ENCODE measurements at regions not wholly inside any gene's neighbourhood (a gene's known extent, or its start where the extent isn't known, plus 50 kb on each side); places are given as distances from the start of the nearest gene placed in this dataset.

DNA sequence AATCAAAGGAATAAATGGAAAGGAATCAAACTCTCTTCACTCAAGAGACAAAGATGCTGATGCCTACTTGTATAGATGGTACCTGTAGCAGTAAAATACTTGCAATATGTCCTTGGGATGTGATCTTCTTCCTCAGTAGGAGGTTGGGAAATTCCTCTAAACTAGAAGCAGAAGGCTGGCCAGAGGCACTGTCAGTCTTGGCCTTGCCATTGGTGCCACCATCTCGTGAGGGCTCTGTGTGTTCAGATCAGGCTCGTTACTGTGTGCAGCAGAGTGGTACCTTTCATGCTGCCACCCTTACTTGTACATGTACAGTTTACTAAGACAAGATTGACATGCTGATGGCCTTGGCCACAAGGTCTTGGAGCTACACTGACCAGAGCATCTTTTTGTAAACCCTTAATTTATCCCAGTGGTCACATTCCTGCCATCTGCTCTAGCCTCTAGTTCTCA lies 169.0 kb downstream of the MYCN start:
- DNase-seq, result no peak
- Histone ChIP-seq H3K36me3 (no peaks in the 10 kb centered on the region), H3K4me3 (no peak overlapping the region), H3K27me3 (replicated peaks in 1 of 7) (no peaks in the 10 kb centered on the region), H3K4me1 (no peaks in the 10 kb centered on the region), H3K9me3 (no peaks in the 10 kb centered on the region), H3K27ac (no peak overlapping the region)
- intact Hi-C loops (cut with DNase I; ENCODE audit: low total_unique reads), result no loop called here
- TF ChIP-seq, protein P1, sequence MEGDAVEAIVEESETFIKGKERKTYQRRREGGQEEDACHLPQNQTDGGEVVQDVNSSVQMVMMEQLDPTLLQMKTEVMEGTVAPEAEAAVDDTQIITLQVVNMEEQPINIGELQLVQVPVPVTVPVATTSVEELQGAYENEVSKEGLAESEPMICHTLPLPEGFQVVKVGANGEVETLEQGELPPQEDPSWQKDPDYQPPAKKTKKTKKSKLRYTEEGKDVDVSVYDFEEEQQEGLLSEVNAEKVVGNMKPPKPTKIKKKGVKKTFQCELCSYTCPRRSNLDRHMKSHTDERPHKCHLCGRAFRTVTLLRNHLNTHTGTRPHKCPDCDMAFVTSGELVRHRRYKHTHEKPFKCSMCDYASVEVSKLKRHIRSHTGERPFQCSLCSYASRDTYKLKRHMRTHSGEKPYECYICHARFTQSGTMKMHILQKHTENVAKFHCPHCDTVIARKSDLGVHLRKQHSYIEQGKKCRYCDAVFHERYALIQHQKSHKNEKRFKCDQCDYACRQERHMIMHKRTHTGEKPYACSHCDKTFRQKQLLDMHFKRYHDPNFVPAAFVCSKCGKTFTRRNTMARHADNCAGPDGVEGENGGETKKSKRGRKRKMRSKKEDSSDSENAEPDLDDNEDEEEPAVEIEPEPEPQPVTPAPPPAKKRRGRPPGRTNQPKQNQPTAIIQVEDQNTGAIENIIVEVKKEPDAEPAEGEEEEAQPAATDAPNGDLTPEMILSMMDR (IDR thresholded peaks at IDR 0.05 in 8 of 11, conservative IDR thresholded peaks at IDR 0.05 in 3 of 11), result no peak
- TF ChIP-seq POLR2A (IDR thresholded peaks at IDR 0.05) (no peak), POLR2AphosphoS5 (IDR thresholded peaks at IDR 0.05) (no peak)
- 72 to 95% (median 88%) methylated on average over 2 of the region's 2 CpGs for WGBS, 5 donors

DNA sequence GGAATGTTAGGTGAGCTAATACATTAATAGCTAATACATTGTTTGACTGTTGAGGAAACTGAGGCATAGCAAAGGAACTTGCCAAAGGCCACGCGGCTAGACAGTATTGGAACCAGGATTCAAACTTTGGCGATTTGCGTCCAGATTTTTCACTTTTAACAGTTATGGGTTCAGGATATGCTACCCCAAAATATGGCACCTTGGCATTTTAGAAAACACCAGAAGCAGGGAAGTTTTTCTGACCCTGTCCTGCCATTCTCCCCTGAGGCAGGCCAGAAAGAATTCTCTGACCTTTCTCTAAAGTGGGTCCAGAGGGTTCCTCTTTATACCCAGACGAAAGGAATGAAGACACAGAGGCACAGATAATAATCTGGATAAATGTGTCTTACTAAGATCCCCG lies 166.9 kb downstream of the MYCN start:
- no peak overlapping the region for H3K27ac ChIP-seq
- TF ChIP-seq POLR2A (IDR thresholded peaks at IDR 0.05) (no peak), POLR2AphosphoS5 (IDR thresholded peaks at IDR 0.05) (no peak)
- TF ChIP-seq, protein P1 (IDR thresholded peaks at IDR 0.05 in 8 of 11, conservative IDR thresholded peaks at IDR 0.05 in 3 of 11), result no peak
- no peak overlapping the region for H3K4me3 ChIP-seq
- H3K27me3 ChIP-seq (replicated peaks in 1 of 7), result peaks cover 0 to 5% (median 0%) of the 10 kb centered on the region in 7 donors
- DNase-seq, result no peak
- H3K4me1 ChIP-seq, result no peaks in the 10 kb centered on the region
- no peaks in the 10 kb centered on the region for H3K36me3 ChIP-seq
- 92 to 96% (median 93%) methylated on average over 6 of the region's 6 CpGs for WGBS, 5 donors
- H3K9me3 ChIP-seq, result no peaks in the 10 kb centered on the region
- intact Hi-C loops (cut with DNase I; ENCODE audit: low total_unique reads), result no loop called here

DNA sequence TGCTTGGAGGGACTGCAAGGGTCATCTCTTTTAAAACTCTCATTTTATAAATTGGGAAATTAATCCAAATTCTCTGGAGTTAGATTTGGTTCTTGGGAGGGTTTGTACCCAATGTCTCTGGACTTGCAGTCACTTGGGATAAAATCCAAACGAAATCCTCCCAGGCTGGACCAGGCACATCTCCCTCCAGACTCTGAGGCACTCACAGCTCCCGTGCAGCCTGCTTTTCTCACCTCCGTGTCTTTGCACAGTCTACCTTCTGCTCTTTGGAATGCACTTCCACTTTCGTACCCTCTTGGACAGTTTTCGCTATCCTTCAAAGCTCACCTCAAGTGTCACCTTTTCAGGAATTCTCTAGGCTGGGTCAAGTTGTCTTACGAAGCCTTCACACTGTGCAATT lies 166.3 kb downstream of the MYCN start:
- H3K9me3 ChIP-seq, result no peaks in the 10 kb centered on the region

DNA sequence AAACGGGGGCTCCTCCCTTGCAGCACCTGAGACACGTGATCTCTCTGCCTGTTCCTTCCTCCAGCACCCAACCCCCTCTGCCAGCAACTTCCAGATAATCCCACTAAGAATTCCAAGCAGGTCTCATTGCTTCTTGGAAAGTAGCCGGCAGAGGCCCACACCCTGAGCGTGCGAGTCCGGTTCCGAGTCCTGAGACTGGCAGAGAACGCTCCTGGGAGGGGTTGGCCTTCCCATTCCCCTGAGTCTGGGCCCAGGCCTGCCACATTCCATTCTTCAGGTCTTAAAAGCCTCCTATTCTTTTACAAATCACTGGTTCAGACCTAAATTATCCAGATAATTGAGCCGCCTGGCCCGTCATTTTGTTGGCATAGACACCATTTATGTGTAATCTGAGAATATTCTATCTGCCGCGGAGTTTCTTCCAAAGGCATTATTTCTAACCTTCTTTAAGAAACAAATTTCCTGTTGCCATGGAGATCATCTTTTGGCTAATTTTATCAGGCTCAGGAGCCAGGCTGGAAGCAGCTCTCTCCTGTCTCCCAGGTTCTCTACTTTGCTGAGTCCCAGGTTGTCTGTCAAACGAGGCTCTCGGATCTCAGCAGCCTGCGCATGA lies 165.4 kb downstream of the MYCN start:
- Histone ChIP-seq H3K27ac (no peak overlapping the region), H3K4me1 (no peaks in the 10 kb centered on the region), H3K9me3 (no peaks in the 10 kb centered on the region), H3K36me3 (no peaks in the 10 kb centered on the region), H3K27me3 (replicated peaks in 1 of 7) (peaks cover 0 to 5% (median 0%) of the 10 kb centered on the region in 7 donors), H3K4me3 (no peak overlapping the region)
- intact Hi-C loops (cut with DNase I; ENCODE audit: low total_unique reads), result no loop called here
- DNase-seq, result no peak
- TF ChIP-seq POLR2AphosphoS5 (IDR thresholded peaks at IDR 0.05) (no peak), POLR2A (IDR thresholded peaks at IDR 0.05) (no peak)
- TF ChIP-seq, protein P1 (IDR thresholded peaks at IDR 0.05 in 8 of 11, conservative IDR thresholded peaks at IDR 0.05 in 3 of 11), result no peak
- 87 to 93% (median 91%) methylated on average over 15 of the region's 15 CpGs for WGBS, 5 donors

More for the DNA sequence above, 166.3 kb downstream of the MYCN start:
- peaks cover 0 to 5% (median 0%) of the 10 kb centered on the region in 7 donors for H3K27me3 ChIP-seq (replicated peaks in 1 of 7)
- DNase-seq, result no peak
- no peaks in the 10 kb centered on the region for H3K4me1 ChIP-seq
- no peaks in the 10 kb centered on the region for H3K36me3 ChIP-seq
- WGBS, 5 donors, result 83 to 94% (median 87%) methylated on average over 6 of the region's 6 CpGs
- no peak overlapping the region for H3K27ac ChIP-seq
- TF ChIP-seq POLR2AphosphoS5 (IDR thresholded peaks at IDR 0.05), result no peak
- TF ChIP-seq POLR2A (IDR thresholded peaks at IDR 0.05), result no peak
- TF ChIP-seq, protein P1 (IDR thresholded peaks at IDR 0.05 in 8 of 11, conservative IDR thresholded peaks at IDR 0.05 in 3 of 11), result no peak
- no peak overlapping the region for H3K4me3 ChIP-seq
- intact Hi-C loops (cut with DNase I; ENCODE audit: low total_unique reads), result no loop called here
